Left colon (tissue), 2 donors: ENCODE measurements at regions not wholly inside any gene's neighbourhood (a gene's known extent, or its start where the extent isn't known, plus 50 kb on each side); places are given as distances from the start of the nearest gene placed in this dataset.

Experiments used
- ATAC-seq: fragments of 200-7000 bp; cut with Tn5 transposase; one replicate; pipeline ENCODE4 v1.9.1; 2020; ENCODE audit warnings: mild to moderate bottlenecking, moderate library complexity
- DNase-seq, 2 donors: peaks; one replicate each; pipeline ENCODE4 v3.0.0-alpha.2; 2020
- intact Hi-C, 2 donors: fragments of 100-400 bp; cut with DNase I in 1 of 2; cut with micrococcal nuclease in 1 of 2; formaldehyde crosslinking; loops; one replicate each; pipeline versions ENCODE4 v1.11.2 to v1.14.0; 2022; cut with DNase I, micrococcal nuclease
- donor health status: DM: no; HTN: no; CAD: no.
- donor health status: DM: yes; HTN: yes; CAD: no.

DNA sequence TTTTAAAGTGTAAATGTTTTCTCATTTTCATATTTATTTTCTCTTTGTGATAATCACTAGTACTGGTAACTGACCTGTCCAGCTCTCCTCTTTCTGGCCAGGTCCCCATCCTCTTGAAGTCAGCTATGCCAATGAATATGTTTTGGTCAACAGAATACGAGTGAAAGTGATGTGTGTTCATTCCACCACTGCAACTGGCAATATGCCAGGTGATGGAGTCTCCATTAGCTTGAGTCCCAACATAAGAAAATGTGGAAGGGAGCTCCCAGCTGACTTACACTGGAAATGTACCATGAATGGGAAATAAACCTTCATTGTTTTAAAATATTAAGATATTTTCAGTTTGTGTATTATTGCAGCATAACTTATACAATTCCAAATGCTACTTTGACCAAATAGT lies 75.8 kb downstream of the CCDC34 start:
- DNase-seq (no peak), ATAC-seq (no peak)
- intact Hi-C loops = no loop called here

- intact Hi-C loops = no loop called here
- no peak for ATAC-seq
- DNase-seq = no peak
Observed at GRCh38 chr11:27285761-27286160, 77.3 kb downstream of the CCDC34 start.

DNA sequence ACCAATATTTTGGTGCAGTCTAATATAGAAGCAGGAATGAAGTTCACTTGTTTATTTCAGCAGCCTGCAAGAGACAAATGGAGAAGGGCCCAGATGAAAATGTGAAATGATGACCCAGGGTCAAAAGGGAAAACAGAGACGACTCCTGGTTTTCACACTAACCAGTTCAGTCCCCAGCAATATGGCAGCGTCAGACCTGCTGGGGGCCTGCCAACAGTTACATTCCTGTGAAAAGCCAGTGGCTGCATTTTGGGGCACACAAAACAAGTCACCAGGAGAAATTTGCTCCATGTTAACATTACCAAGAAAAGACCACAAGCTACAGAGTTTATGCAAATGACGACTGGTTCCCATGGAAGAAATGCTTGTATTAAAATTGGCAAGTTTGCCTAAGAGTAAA lies 80.2 kb downstream of the CCDC34 start:
- intact Hi-C loops = no loop called here
- ATAC-seq (no peak), DNase-seq (no peak)

DNA sequence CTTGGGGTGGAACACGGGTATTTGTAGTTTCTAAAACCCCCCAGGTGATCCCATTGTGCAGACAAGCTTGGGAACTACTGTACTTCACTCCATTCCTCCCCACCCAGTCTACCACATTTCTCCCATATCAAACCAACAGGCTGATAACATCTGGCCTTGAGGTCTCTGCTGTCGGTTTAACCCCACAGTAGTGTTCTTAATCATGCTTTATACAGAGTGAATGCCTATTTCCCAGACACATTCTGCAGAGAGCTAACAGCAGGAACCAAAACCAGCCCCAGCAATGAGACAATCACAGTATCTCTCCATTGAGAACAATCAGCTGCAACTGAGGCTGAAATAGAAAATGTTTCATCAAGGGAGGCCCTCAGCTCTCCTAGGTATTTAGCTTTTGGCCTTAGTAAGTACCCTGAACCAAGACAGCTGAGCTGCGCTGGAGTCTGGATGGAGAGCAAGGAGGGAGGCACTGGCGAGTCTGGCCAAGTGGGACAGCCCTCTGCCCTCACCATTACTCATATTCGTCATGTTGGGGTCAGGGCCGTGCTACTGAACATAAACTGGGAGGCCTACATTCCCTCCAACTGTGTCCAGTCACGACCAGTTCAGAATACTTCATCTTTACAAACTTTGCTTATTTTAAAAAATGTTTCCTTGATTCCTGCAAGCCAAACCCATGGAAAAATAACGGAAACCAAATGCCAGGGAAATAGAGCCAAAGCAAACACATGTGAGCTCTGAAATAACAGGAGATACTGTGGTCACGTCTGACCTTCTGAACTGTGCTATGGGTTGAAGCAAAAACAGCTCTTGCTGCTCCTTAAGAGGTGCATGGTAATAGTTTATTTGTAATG lies 81.0 kb downstream of the CCDC34 start:
- intact Hi-C loops = no loop called here
- no peak for DNase-seq
- no peak for ATAC-seq

GRCh38 chr11:27281276-27281675 lies 81.7 kb downstream of the CCDC34 start:
- DNase-seq (no peak), ATAC-seq (no peak)
- intact Hi-C loops = no loop called here

DNA sequence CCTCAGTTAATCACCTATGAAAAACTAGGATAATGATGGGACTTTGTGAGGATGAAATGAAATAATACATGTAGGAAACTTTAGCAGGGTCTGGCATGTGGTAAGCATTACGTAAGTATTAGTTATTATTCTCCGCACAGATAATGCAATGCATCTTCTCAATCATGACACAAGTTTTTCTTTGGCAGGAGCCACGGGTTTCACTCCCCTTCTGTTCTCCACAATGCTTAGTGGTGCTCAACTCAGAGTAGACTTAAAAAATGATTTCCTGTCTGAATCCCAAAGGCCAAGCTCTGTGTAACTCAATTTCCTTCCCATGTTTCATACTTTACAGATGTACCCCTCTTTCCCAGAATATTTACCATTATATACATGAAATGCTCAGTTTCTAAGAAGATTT lies 82.9 kb downstream of the CCDC34 start:
- ATAC-seq (no peak), DNase-seq (no peak)
- intact Hi-C loops = no loop called here

- ATAC-seq = no peak
- no peak for DNase-seq
- intact Hi-C loops = no loop called here
Observed at GRCh38 chr11:27279460-27279859, 83.6 kb downstream of the CCDC34 start.

DNA sequence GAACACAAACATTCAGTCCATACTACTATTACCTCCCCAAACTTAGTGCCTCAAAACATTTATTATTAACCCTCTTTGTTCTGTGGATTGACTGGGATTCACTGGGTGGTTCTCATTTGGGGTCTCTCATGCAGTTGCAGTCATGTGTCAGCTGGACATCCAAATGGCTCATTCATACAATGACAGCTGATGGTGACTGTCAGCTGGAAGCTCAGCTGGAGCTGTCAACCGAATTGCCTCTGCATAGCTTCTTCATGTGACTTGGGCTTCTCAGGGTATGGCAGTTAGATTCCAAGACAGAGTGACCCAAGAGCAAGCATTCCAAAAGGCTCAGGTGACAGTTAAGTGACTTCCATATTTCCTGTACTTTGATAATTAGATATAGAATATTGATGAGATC lies 85.2 kb downstream of the CCDC34 start:
- intact Hi-C loops = no loop called here
- DNase-seq (no peak), ATAC-seq (no peak)

- ATAC-seq (peak; percentile 58), DNase-seq (no peak)
- intact Hi-C loops = no loop called here
Observed at GRCh38 chr11:27276141-27276540, 86.9 kb downstream of the CCDC34 start.

DNA sequence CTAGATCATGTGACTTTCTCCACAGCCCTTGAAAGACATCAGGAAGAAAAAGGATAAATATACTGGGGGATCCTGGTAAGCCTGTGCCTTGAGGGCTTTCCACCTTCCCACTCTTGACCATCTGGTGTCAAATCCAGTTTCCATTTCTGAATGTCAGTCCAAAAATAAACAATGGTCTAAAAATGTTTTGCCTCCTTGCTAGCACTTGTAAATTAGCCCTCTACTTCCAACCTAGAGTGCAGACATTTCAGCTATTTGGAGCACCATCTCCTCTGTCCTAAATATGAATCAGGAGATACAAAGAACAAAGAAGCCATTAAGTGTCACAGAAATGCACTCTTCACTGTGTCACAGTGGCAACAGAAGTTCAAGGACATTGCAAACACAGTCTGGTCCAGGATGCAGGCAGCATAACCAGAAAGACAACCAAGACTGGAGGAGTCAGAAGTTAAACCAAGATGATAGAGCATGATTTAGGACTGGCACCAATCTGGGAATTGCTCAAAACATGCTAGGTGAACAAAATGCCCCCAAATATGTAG lies 88.1 kb downstream of the CCDC34 start:
- ATAC-seq (no peak), DNase-seq (no peak)
- intact Hi-C loops = no loop called here

DNA sequence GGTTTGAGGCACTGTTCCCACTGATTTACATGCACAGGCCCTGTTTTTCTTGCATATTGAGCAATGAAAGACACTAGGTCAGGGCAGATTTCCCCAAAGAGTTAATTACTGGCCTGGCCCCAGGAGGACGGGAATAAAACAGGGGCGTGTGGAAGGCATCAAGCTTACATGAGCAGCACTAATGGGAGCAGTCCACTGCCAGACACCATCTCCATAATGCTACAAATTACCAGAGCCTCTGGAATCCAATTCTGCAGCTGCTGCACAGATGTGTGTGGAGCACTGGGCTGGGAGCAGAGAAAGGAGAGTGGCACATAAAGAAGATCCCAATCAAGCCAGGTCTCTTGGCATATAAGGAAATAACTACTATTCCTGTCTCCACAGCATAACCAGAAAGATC lies 96.9 kb downstream of the CCDC34 start:
- no peak for ATAC-seq
- DNase-seq = no peak
- intact Hi-C loops = no loop called here

DNA sequence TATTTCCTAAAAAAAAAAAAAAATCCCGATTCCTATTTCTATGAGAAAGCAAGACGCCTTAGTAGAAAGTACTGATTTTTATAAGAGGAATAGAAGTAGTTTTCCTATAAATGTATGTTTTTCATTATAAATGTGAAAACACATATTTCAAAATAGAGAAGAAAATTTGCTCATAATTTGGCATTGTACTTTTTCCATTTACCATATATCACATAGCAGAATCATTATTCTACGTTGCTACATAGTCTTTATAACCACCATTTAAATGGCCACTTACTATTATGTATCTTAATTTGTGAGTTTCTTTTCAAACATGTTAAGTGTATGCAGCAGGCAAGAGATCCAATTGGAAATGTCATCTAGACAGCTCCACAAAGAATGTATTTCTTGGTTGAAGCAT lies 99.0 kb downstream of the CCDC34 start:
- intact Hi-C loops = no loop called here
- ATAC-seq (no peak), DNase-seq (no peak)

- intact Hi-C loops = no loop called here
- ATAC-seq = no peak
- no peak for DNase-seq
Observed at GRCh38 chr11:27263046-27263445, 100.0 kb downstream of the CCDC34 start.

GRCh38 chr11:27255447-27255828 lies 107.6 kb downstream of the CCDC34 start:
- DNase-seq (no peak), ATAC-seq (no peak)
- intact Hi-C loops = no loop called here

GRCh38 chr11:27254744-27255446 lies 108.1 kb downstream of the CCDC34 start:
- ATAC-seq (no peak), DNase-seq (no peak)
- intact Hi-C loops = no loop called here

- DNase-seq = no peak
- ATAC-seq = no peak
- intact Hi-C loops = no loop called here
Observed at GRCh38 chr11:27253224-27253623, 109.8 kb downstream of the CCDC34 start.

DNA sequence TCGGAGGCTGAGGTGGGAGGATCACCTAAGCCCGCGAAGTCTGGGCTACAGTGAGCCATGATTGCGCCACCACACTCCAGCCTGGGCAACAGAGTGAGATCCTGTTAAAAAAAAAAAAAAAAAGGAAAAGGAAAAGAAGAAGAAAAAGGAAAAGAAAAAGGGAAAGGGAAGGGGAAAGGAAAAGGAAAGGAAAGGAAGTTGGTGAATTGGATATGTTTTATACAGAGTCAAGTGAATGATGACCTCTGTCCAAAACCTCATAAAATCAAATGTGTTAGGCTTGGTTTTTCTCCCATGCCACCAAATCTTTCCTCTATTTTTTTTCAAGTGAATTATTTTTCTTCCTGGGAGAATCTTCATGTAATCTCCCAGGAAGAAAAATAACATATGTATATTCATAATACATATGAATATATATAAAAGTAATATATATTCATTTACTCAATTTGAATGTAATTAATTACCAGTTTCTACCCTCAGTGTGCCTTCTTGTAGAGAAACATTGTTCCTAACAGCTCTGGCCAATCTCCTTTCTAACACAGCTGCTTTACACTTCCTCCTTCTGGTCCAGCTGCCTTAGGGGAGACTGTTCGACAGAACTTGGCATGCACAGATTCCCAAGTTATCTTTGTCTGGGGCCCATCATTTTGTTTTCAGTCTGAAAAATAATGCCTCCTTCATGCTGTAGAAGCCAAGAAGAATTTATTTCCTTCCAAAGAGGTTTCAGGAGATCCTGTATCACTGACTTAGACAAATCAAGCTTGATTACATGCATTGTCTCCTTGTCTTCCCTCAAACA lies 111.9 kb downstream of the CCDC34 start:
- no peak for ATAC-seq
- DNase-seq = no peak
- intact Hi-C loops = no loop called here

- ATAC-seq (no peak), DNase-seq (no peak)
- intact Hi-C loops = no loop called here
Observed at GRCh38 chr11:27248576-27249509, 114.2 kb downstream of the CCDC34 start.

GRCh38 chr11:27247660-27248059 lies 115.4 kb downstream of the CCDC34 start:
- ATAC-seq (no peak), DNase-seq (no peak)
- intact Hi-C loops = no loop called here
